ENCODE measurements at regions not wholly inside any gene's neighbourhood (a gene's known extent, or its start where the extent isn't known, plus 50 kb on each side); places are given as distances from the start of the nearest gene placed in this dataset.
"Not testable (repeated sequence)": the region's sequence is repeated elsewhere in the genome, so short reads cannot be mapped to it uniquely, and the experiment has no call there.

GRCh38 chr2:128514555-128514955 lies 195.9 kb upstream of the HS6ST1 start:
- DNase-seq: no peak

GRCh38 chr2:128516938-128517337 lies 198.3 kb upstream of the HS6ST1 start:
- no peak for DNase-seq

GRCh38 chr2:128519028-128519427 lies 200.4 kb upstream of the HS6ST1 start:
- not testable (repeated sequence) for DNase-seq

- no peak for DNase-seq
Observed at GRCh38 chr2:128519517-128520215, 201.0 kb upstream of the HS6ST1 start.

- DNase-seq: no peak
Observed at GRCh38 chr2:128520340-128520739, 201.7 kb upstream of the HS6ST1 start.

- DNase-seq: no peak
Observed at GRCh38 chr2:128520791-128521190, 202.1 kb upstream of the HS6ST1 start.

- no peak for DNase-seq
Observed at GRCh38 chr2:128521482-128521881, 202.8 kb upstream of the HS6ST1 start.

- no peak for DNase-seq
Observed at GRCh38 chr2:128522829-128523228, 204.2 kb upstream of the HS6ST1 start.

GRCh38 chr2:128523457-128523856 lies 204.8 kb upstream of the HS6ST1 start:
- no peak for DNase-seq

GRCh38 chr2:128524183-128524582 lies 205.5 kb upstream of the HS6ST1 start:
- no peak for DNase-seq

- DNase-seq: peak; percentile 36
Observed at GRCh38 chr2:128525653-128526052, 207.0 kb upstream of the HS6ST1 start.

GRCh38 chr2:128526455-128526976 lies 207.8 kb upstream of the HS6ST1 start:
- DNase-seq: no peak

- no peak for DNase-seq
Observed at GRCh38 chr2:128528133-128528532, 209.5 kb upstream of the HS6ST1 start.

GRCh38 chr2:128530025-128530573 lies 211.4 kb upstream of the HS6ST1 start:
- no peak for DNase-seq

GRCh38 chr2:128531856-128532255 lies 213.2 kb upstream of the HS6ST1 start:
- DNase-seq: no peak

GRCh38 chr2:128533101-128533500 lies 214.4 kb upstream of the HS6ST1 start:
- DNase-seq: no peak

GRCh38 chr2:128534688-128535392 lies 216.2 kb upstream of the HS6ST1 start:
- DNase-seq: no peak

- DNase-seq: no peak
Observed at GRCh38 chr2:128535953-128536352, 217.3 kb upstream of the HS6ST1 start.

- DNase-seq: no peak
Observed at GRCh38 chr2:128536925-128537620, 218.4 kb upstream of the HS6ST1 start.

- DNase-seq: no peak
Observed at GRCh38 chr2:128537646-128538045, 219.0 kb upstream of the HS6ST1 start.

- no peak for DNase-seq
Observed at GRCh38 chr2:128538396-128538795, 219.7 kb upstream of the HS6ST1 start.

GRCh38 chr2:128540670-128541069 lies 222.0 kb upstream of the HS6ST1 start:
- DNase-seq: no peak

- no peak for DNase-seq
Observed at GRCh38 chr2:128541448-128541847, 222.8 kb upstream of the HS6ST1 start.

Data from NCI-H2171 treated with DMSO at 0.1 percent for 48 hours (cell line).